ENCODE measurements at regions not wholly inside any gene's neighbourhood (a gene's known extent, or its start where the extent isn't known, plus 50 kb on each side); places are given as distances from the start of the nearest gene placed in this dataset.

- TF ChIP-seq POLR2A (IDR thresholded peaks at IDR 0.05) (no peak), CTCF (IDR thresholded peaks at IDR 0.05 in 8 of 11, conservative IDR thresholded peaks at IDR 0.05 in 3 of 11) (no peak)
Observed at GRCh38 chr1:188620236-188620635, 1791.5 kb downstream of the PLA2G4A start.
